HepG2 (cell line): ENCODE measurements at regions not wholly inside any gene's neighbourhood (a gene's known extent, or its start where the extent isn't known, plus 50 kb on each side); places are given as distances from the start of the nearest gene placed in this dataset.

Experiments used
- ATAC-seq: fragments of 200-7000 bp; cut with Tn5 transposase; 3 replicates; pipeline ENCODE4 v1.9.1; 2020; ENCODE audit warnings: mild to moderate bottlenecking, moderate library complexity
- BruUV-seq: library from RNA; stranded (reverse); fragments of 400-500 nt; replicated peaks from 2 replicates; lab custom pipeline; 2021; lab: Mats Ljungman, UMichigan
- CTCF ChIA-PET: fragments of 300-600 bp; formaldehyde crosslinking; extraction: SDS; loops from one replicate; lab custom pipeline; 2021; ENCODE audit warnings: low total read pairs, inconsistent platforms, low intra/inter-chr PET ratio; lab: Yijun Ruan, JAX
- POLR2A ChIA-PET: fragments of 350-600 bp; sonication (Branson Sonifier 250); formaldehyde crosslinking; loops from one replicate; lab custom pipeline; 2020; ENCODE audit warnings: antibody characterized with exemption, inconsistent platforms; lab: Yijun Ruan, JAX
- DNase-seq: peaks from one replicate; pipeline ENCODE4 v3.0.0-alpha.2; 2015; ENCODE audit warnings: low spot score
- FAIRE-seq: peaks from 3 replicates; lab custom pipeline; 2011; peaks lifted over from hg19 to GRCh38; lab: Jason Lieb, UNC
- H2AFZ ChIP-seq: one replicate; pipeline ENCODE4 v1.6.1; 2011; ENCODE audit warnings: low read length, inconsistent platforms
- H3K27ac ChIP-seq: fragments of 300-600 bp; 3 replicates; pipeline ENCODE4 v1.8.0; 2011; ENCODE audit warnings: mixed run types, mild to moderate bottlenecking, mixed read lengths, low read length, inconsistent platforms; ENCODE audit not compliant: insufficient read depth; ENCODE audit errors: extremely low read length
- H3K27me3 ChIP-seq, 2 experiments: fragments of 200-600 bp in 1 of 2; 2 replicates in 1 of 2; 3 replicates in 1 of 2; pipeline versions ENCODE4 v1.6.0 to v1.8.0; 2011; ENCODE audit warnings: low read length in 2 of 2, mild to moderate bottlenecking in 2 of 2, moderate library complexity in 2 of 2, inconsistent platforms in 1 of 2; ENCODE audit not compliant: insufficient read depth in 2 of 2, control insufficient read depth in 1 of 2
- H3K36me3 ChIP-seq, 2 experiments: fragments of 200-600 bp in 1 of 2; replicated peaks in 1 of 2; 2 replicates in 1 of 2; 3 replicates in 1 of 2; pipeline versions ENCODE4 v1.5.1 to v1.8.0; 2011; ENCODE audit warnings: low read length in 2 of 2, inconsistent platforms in 1 of 2; ENCODE audit not compliant: insufficient read depth in 2 of 2, control insufficient read depth in 1 of 2
- H3K4me1 ChIP-seq: 2 replicates; pipeline ENCODE4 v1.5.1; 2012; ENCODE audit warnings: low read length, inconsistent platforms; ENCODE audit not compliant: insufficient read depth
- H3K4me2 ChIP-seq: 2 replicates; pipeline ENCODE4 v1.6.0; 2011; ENCODE audit warnings: low read depth, low read length, inconsistent platforms
- H3K4me3 ChIP-seq, 3 experiments: fragments of 200-600 bp in 1 of 3; sonication (generic), shearing (Covaris generic) in 1 of 3; replicated peaks in 1 of 3; 2 replicates each; pipeline ENCODE4 v1.5.1; 2011 to 2016; ENCODE audit warnings: low read length in 3 of 3, inconsistent platforms in 2 of 3, low read depth in 2 of 3, mild to moderate bottlenecking in 2 of 3, control low read depth in 1 of 3, mixed read lengths in 1 of 3; ENCODE audit not compliant: insufficient read depth in 1 of 3
- H3K79me2 ChIP-seq: one replicate; pipeline ENCODE4 v1.6.1; 2011; ENCODE audit warnings: low read length, inconsistent platforms; ENCODE audit not compliant: insufficient read depth
- H3K9ac ChIP-seq: 2 replicates; pipeline ENCODE4 v1.6.0; 2011; ENCODE audit warnings: mild to moderate bottlenecking, low read depth, low read length, inconsistent platforms; ENCODE audit not compliant: insufficient read depth
- H3K9me3 ChIP-seq: 2 replicates; pipeline ENCODE4 v1.5.1; 2012; ENCODE audit warnings: mild to moderate bottlenecking, low read length
- H4K20me1 ChIP-seq: 2 replicates; pipeline ENCODE4 v1.6.0; 2011; ENCODE audit warnings: inconsistent platforms, mild to moderate bottlenecking, low read length, moderate library complexity; ENCODE audit not compliant: insufficient read depth
- IKZF5 ChIP-seq: IDR thresholded peaks from 2 replicates; pipeline ENCODE4 v1.6.1; 2018; ENCODE audit warnings: missing genetic modification reagents, mild to moderate bottlenecking, missing compliant biosample characterization
- MLXIP ChIP-seq: sonication (generic); formaldehyde crosslinking; IDR thresholded peaks from 2 replicates; pipeline ENCODE4 v1.9.0; 2021; ENCODE audit warnings: missing genetic modification reagents, borderline replicate concordance
- NCOA1 ChIP-seq: sonication (generic); formaldehyde crosslinking; IDR thresholded peaks from 2 replicates; pipeline ENCODE4 v1.9.0; 2021; ENCODE audit warnings: missing genetic modification reagents
- NFE2L1 ChIP-seq: sonication (generic); formaldehyde crosslinking; IDR thresholded peaks from 2 replicates; pipeline ENCODE4 v1.4.0; 2020; ENCODE audit warnings: missing genetic modification reagents, mild to moderate bottlenecking, borderline replicate concordance
- NR2C2 ChIP-seq: sonication (generic); formaldehyde crosslinking; IDR thresholded peaks from 2 replicates; pipeline ENCODE4 v1.4.0; 2020; ENCODE audit warnings: missing genetic modification reagents, mild to moderate bottlenecking, moderate library complexity, borderline replicate concordance
- POLR2A ChIP-seq, 2 experiments: IDR thresholded peaks; 2 replicates each; pipeline ENCODE4 v1.6.1; 2011; ENCODE audit warnings: low read depth in 2 of 2, low read length in 2 of 2, mild to moderate bottlenecking in 1 of 2, moderate library complexity in 1 of 2; ENCODE audit not compliant: insufficient read depth in 1 of 2
- SRF ChIP-seq: IDR thresholded peaks from 2 replicates; pipeline ENCODE4 v1.6.1; 2011; ENCODE audit warnings: mild to moderate bottlenecking, low read depth, low read length, moderate library complexity
- TCF7 ChIP-seq: sonication (generic); IDR thresholded peaks from 2 replicates; pipeline ENCODE4 v1.6.1; 2016; ENCODE audit warnings: antibody characterized with exemption, low read depth
- TEAD3 ChIP-seq: optimal IDR thresholded peaks from 2 replicates; pipeline ENCODE3; 2016; ENCODE audit warnings: borderline replicate concordance
- ZBED4 ChIP-seq: sonication (generic); formaldehyde crosslinking; IDR thresholded peaks from 2 replicates; pipeline ENCODE4 v1.4.0; 2020; ENCODE audit warnings: missing genetic modification reagents, borderline replicate concordance
- ZNF230 ChIP-seq: sonication (generic); formaldehyde crosslinking; IDR thresholded peaks from 2 replicates; pipeline ENCODE4 v1.4.0; 2020; ENCODE audit warnings: mild to moderate bottlenecking, missing genetic modification reagents
- WGBS: methylation state at CpG from one replicate; pipeline ENCODE4 v1.1.6; 2017; ENCODE audit warnings: low lambda C conversion rate; 5-methylcytosine and 5-hydroxymethylcytosine counted together
- in situ Hi-C: cut with HindIII; loops from 2 replicates; pipeline ENCODE4 v1.10.0; 2017; ENCODE audit warnings: low pct_unique_long_range_greater_than_20kb; ENCODE audit not compliant: extremely low pct_ligation_motif_present
- intact Hi-C: fragments of 100-400 bp; cut with micrococcal nuclease; formaldehyde crosslinking; loops from one replicate; pipeline ENCODE4 v1.10.0; 2022; ENCODE audit not compliant: unreplicated experiment

- TF ChIP-seq ZBED4 (CRISPR knock-in tag) (no peak), TCF7 (no peak), NFE2L1 (CRISPR knock-in tag) (no peak), SRF (no peak), NCOA1 (CRISPR knock-in tag) (no peak)
These were observed 231.2 kb upstream of the ARID1B start (continued) for GRCh38 chr6:156545931-156546330.

- in situ Hi-C loops, result no loop called here
- DNase-seq (no peak), FAIRE-seq (no peak), ATAC-seq (no peak)
- Histone ChIP-seq H3K27me3 (peaks cover 2 to 43% of the 10 kb centered on the region in 2 experiments; a peak in 2 of 5 replicates), H3K9me3 (no peaks in the 10 kb centered on the region), H3K27ac (no peak overlapping the region), H2AFZ (no peak overlapping the region), H3K9ac (no peak overlapping the region), H3K36me3 (no peaks in the 10 kb centered on the region), H4K20me1 (no peaks in the 10 kb centered on the region), H3K4me1 (no peaks in the 10 kb centered on the region), H3K79me2 (no peaks in the 10 kb centered on the region), H3K4me2 (no peak overlapping the region), H3K4me3 (no peak overlapping the region)
- ChIA-PET CTCF (no interaction called here), POLR2A (no interaction called here)
- no peak for TF ChIP-seq ZNF230
- no peak for TF ChIP-seq TEAD3 (CRISPR knock-in tag)
- no peak for TF ChIP-seq IKZF5 (CRISPR knock-in tag)
- no peak for TF ChIP-seq MLXIP (CRISPR knock-in tag)
- no peak for TF ChIP-seq NR2C2 (CRISPR knock-in tag)
- TF ChIP-seq POLR2A (IDR thresholded peaks at IDR 0.05; ENCODE audit: insufficient read depth in 1 of 2, low read depth in 2 of 2, low read length in 2 of 2), result no peak
- no TSS peak for BruUV-seq
- intact Hi-C loops, result no loop called here
- WGBS, result 2% methylated on average over 3 of the region's 3 CpGs
These were observed 232.2 kb upstream of the ARID1B start for GRCh38 chr6:156545021-156545420.
